Ascending aorta (tissue), 2 donors: ENCODE measurements at regions not wholly inside any gene's neighbourhood (a gene's known extent, or its start where the extent isn't known, plus 50 kb on each side); places are given as distances from the start of the nearest gene placed in this dataset.

ENCODE experiments used
- DNase-seq, 2 donors: peaks; one replicate each; pipeline ENCODE4 v3.0.0-alpha.2; 2019; ENCODE audit warnings: low spot score in 2 of 2
- H3K27ac ChIP-seq, 2 donors: fragments of 200-600 bp; sonication (generic); one replicate each; pipeline ENCODE4 v1.5.1; 2016 to 2017; ENCODE audit warnings: mild to moderate bottlenecking in 1 of 2
- H3K27me3 ChIP-seq: fragments of 200-600 bp; sonication (generic); one replicate; pipeline ENCODE4 v1.5.1; 2017
- H3K36me3 ChIP-seq, 2 donors: fragments of 200-600 bp; sonication (generic); one replicate each; pipeline ENCODE4 v1.5.1; 2016
- H3K4me1 ChIP-seq, 2 donors: fragments of 200-600 bp; sonication (generic); one replicate each; pipeline ENCODE4 v1.5.1; 2016 to 2017; ENCODE audit warnings: mild to moderate bottlenecking in 1 of 2
- H3K4me3 ChIP-seq, 2 donors: fragments of 200-600 bp; sonication (generic); one replicate each; pipeline ENCODE4 v1.5.1; 2016 to 2017; ENCODE audit warnings: mild to moderate bottlenecking in 1 of 2
- H3K9me3 ChIP-seq, 2 donors: fragments of 200-600 bp; sonication (generic); one replicate each; pipeline ENCODE4 v1.5.1; 2016
- CTCF ChIP-seq, 3 experiments: fragments of 200-600 bp in 2 of 3; fragments of 450-650 bp in 1 of 3; sonication (generic) in 2 of 3; IDR thresholded peaks; one replicate each; pipeline ENCODE4 v1.5.1; 2016 to 2019; ENCODE audit warnings: antibody characterized with exemption in 3 of 3, mild to moderate bottlenecking in 1 of 3, moderate library complexity in 1 of 3
- intact Hi-C: fragments of 100-400 bp; cut with DNase I; formaldehyde crosslinking; loops from one replicate; pipeline ENCODE4 v1.15.1; 2023

GRCh38 chr12:43118234-43118633 is 433.8 kb downstream of the ADAMTS20 start:
- Histone ChIP-seq H3K4me3 (no peak overlapping the region), H3K9me3 (no peaks in the 10 kb centered on the region), H3K36me3 (no peaks in the 10 kb centered on the region), H3K27me3 (no peaks in the 10 kb centered on the region), H3K4me1 (no peaks in the 10 kb centered on the region), H3K27ac (no peak overlapping the region)
- TF ChIP-seq CTCF (IDR thresholded peaks at IDR 0.05) = no peak
- DNase-seq = no peak
- intact Hi-C loops = no loop called here

GRCh38 chr12:43117226-43117930 is 434.6 kb downstream of the ADAMTS20 start:
- intact Hi-C loops = no loop called here
- Histone ChIP-seq H3K9me3 (no peaks in the 10 kb centered on the region), H3K4me1 (no peaks in the 10 kb centered on the region), H3K27ac (no peak overlapping the region), H3K4me3 (no peak overlapping the region), H3K36me3 (no peaks in the 10 kb centered on the region), H3K27me3 (no peaks in the 10 kb centered on the region)
- DNase-seq = no peak
- no peak for TF ChIP-seq CTCF (IDR thresholded peaks at IDR 0.05)

GRCh38 chr12:43115441-43116160 is 436.4 kb downstream of the ADAMTS20 start:
- H3K27ac ChIP-seq = no peak overlapping the region
- DNase-seq = no peak
- no peak for TF ChIP-seq CTCF (IDR thresholded peaks at IDR 0.05)
- H3K4me3 ChIP-seq = no peak overlapping the region
- no peaks in the 10 kb centered on the region for H3K36me3 ChIP-seq
- H3K4me1 ChIP-seq = no peaks in the 10 kb centered on the region
- H3K27me3 ChIP-seq = no peaks in the 10 kb centered on the region
- intact Hi-C loops = no loop called here
- H3K9me3 ChIP-seq = no peaks in the 10 kb centered on the region

GRCh38 chr12:43114316-43114715 is 437.7 kb downstream of the ADAMTS20 start:
- no peak for DNase-seq
- H3K4me3 ChIP-seq = no peak overlapping the region
- H3K36me3 ChIP-seq = no peaks in the 10 kb centered on the region
- no peak overlapping the region for H3K27ac ChIP-seq
- no peak for TF ChIP-seq CTCF (IDR thresholded peaks at IDR 0.05)
- no peaks in the 10 kb centered on the region for H3K9me3 ChIP-seq
- intact Hi-C loops = no loop called here
- no peaks in the 10 kb centered on the region for H3K27me3 ChIP-seq
- no peaks in the 10 kb centered on the region for H3K4me1 ChIP-seq

GRCh38 chr12:43113616-43114015 is 438.4 kb downstream of the ADAMTS20 start:
- no peak for DNase-seq
- no peaks in the 10 kb centered on the region for H3K9me3 ChIP-seq
- intact Hi-C loops = no loop called here
- H3K27me3 ChIP-seq = no peaks in the 10 kb centered on the region
- H3K4me3 ChIP-seq = no peak overlapping the region
- H3K36me3 ChIP-seq = no peaks in the 10 kb centered on the region
- H3K4me1 ChIP-seq = no peaks in the 10 kb centered on the region
- no peak for TF ChIP-seq CTCF (IDR thresholded peaks at IDR 0.05)
- no peak overlapping the region for H3K27ac ChIP-seq
